NCI-H1930 (cell line): ENCODE measurements at regions not wholly inside any gene's neighbourhood (a gene's known extent, or its start where the extent isn't known, plus 50 kb on each side); places are given as distances from the start of the nearest gene placed in this dataset.
"Not testable (repeated sequence)": the region's sequence is repeated elsewhere in the genome, so short reads cannot be mapped to it uniquely, and the experiment has no call there.

Experiments
- DNase-seq, 2 experiments: peaks; one replicate each; lab custom pipeline; 2025; lab: John Stamatoyannopoulos, UW

- no peak for DNase-seq
Measured at GRCh38 chr7:110296321-110296720, 794.6 kb upstream of the LRRN3 start.

GRCh38 chr7:110307776-110308175, 783.2 kb upstream of the LRRN3 start:
- DNase-seq, result no peak

GRCh38 chr7:110308791-110309190, 782.1 kb upstream of the LRRN3 start:
- DNase-seq, result no peak

- DNase-seq, result no peak
Measured at GRCh38 chr7:110309941-110310340, 781.0 kb upstream of the LRRN3 start.

GRCh38 chr7:110311556-110311955, 779.4 kb upstream of the LRRN3 start:
- DNase-seq, result no peak

- DNase-seq, result no peak
Measured at GRCh38 chr7:110317541-110318265, 773.2 kb upstream of the LRRN3 start.

- DNase-seq, result not testable (repeated sequence)
Measured at GRCh38 chr7:110320285-110320684, 770.6 kb upstream of the LRRN3 start.

GRCh38 chr7:110322796-110323195, 768.1 kb upstream of the LRRN3 start:
- DNase-seq, result no peak

- DNase-seq, result no peak
Measured at GRCh38 chr7:110326966-110327365, 764.0 kb upstream of the LRRN3 start.

- no peak for DNase-seq
Measured at GRCh38 chr7:110336423-110336822, 754.5 kb upstream of the LRRN3 start.

- no peak for DNase-seq
Measured at GRCh38 chr7:110337646-110338045, 753.3 kb upstream of the LRRN3 start.

- DNase-seq, result no peak
Measured at GRCh38 chr7:110347081-110347480, 743.8 kb upstream of the LRRN3 start.

- no peak for DNase-seq
Measured at GRCh38 chr7:110356438-110356837, 734.5 kb upstream of the LRRN3 start.

- no peak for DNase-seq
Measured at GRCh38 chr7:110358028-110358427, 732.9 kb upstream of the LRRN3 start.

GRCh38 chr7:110371709-110372108, 719.2 kb upstream of the LRRN3 start:
- DNase-seq, result no peak

- no peak for DNase-seq
Measured at GRCh38 chr7:110372685-110373084, 718.2 kb upstream of the LRRN3 start.

GRCh38 chr7:110373416-110373815, 717.5 kb upstream of the LRRN3 start:
- no peak for DNase-seq

GRCh38 chr7:110373859-110374258, 717.1 kb upstream of the LRRN3 start:
- DNase-seq, result no peak

- no peak for DNase-seq
Measured at GRCh38 chr7:110375068-110375467, 715.9 kb upstream of the LRRN3 start.

- no peak for DNase-seq
Measured at GRCh38 chr7:110382736-110383135, 708.2 kb upstream of the LRRN3 start.

GRCh38 chr7:110386006-110386405, 704.9 kb upstream of the LRRN3 start:
- no peak for DNase-seq

- no peak for DNase-seq
Measured at GRCh38 chr7:110386913-110387312, 704.0 kb upstream of the LRRN3 start.

GRCh38 chr7:110387689-110388088, 703.2 kb upstream of the LRRN3 start:
- DNase-seq, result no peak

GRCh38 chr7:110388457-110388856, 702.5 kb upstream of the LRRN3 start:
- no peak for DNase-seq
